GM20000 (cell line): ENCODE measurements at regions not wholly inside any gene's neighbourhood (a gene's known extent, or its start where the extent isn't known, plus 50 kb on each side); places are given as distances from the start of the nearest gene placed in this dataset.

Source experiments
- DNase-seq: peaks from one replicate; pipeline ENCODE4 v3.0.0; 2012; ENCODE audit warnings: low spot score
- CTCF ChIP-seq: IDR thresholded peaks from 2 replicates; pipeline ENCODE4 v1.5.1; 2012; ENCODE audit warnings: mild to moderate bottlenecking, control low read depth; ENCODE audit errors: extremely low read depth, missing control alignments

GRCh38 chr16:50469121-50469743 is 79.0 kb upstream of the NKD1 start:
- TF ChIP-seq CTCF = no peak

GRCh38 chr16:50468749-50469078 is 79.5 kb upstream of the NKD1 start:
- DNase-seq = no peak
- no peak for TF ChIP-seq CTCF

More at GRCh38 chr16:50469121-50469743, 79.0 kb upstream of the NKD1 start:
- no peak for DNase-seq

- peak; percentile 63 for DNase-seq
Observed at GRCh38 chr16:50467943-50468748, 80.0 kb upstream of the NKD1 start.

GRCh38 chr16:50467559-50467942 is 80.6 kb upstream of the NKD1 start:
- no peak for TF ChIP-seq CTCF
- no peak for DNase-seq

More at GRCh38 chr16:50467943-50468748, 80.0 kb upstream of the NKD1 start:
- TF ChIP-seq CTCF = no peak

- no peak for TF ChIP-seq CTCF
- no peak for DNase-seq
Observed at GRCh38 chr16:50466170-50466569, 82.0 kb upstream of the NKD1 start.

- DNase-seq = no peak
- no peak for TF ChIP-seq CTCF
Observed at GRCh38 chr16:50464325-50465290, 83.6 kb upstream of the NKD1 start.
